ENCODE measurements at regions not wholly inside any gene's neighbourhood (a gene's known extent, or its start where the extent isn't known, plus 50 kb on each side); places are given as distances from the start of the nearest gene placed in this dataset.

- Histone ChIP-seq H3K27me3 (no peaks in the 10 kb centered on the region), H3K9me3 (no peaks in the 10 kb centered on the region), H3K4me1 (no peaks in the 10 kb centered on the region), H3K4me3 (ENCODE audit: low read depth, low read length) (no peak overlapping the region), H3K36me3 (no peaks in the 10 kb centered on the region)
- DNase-seq = no peak
- no peak for TF ChIP-seq CTCF (IDR thresholded peaks at IDR 0.05; ENCODE audit: low read depth, low read length)
These were observed 268.1 kb upstream of the RTL1 start for GRCh38 chr14:101171650-101172049.

GRCh38 chr14:101173698-101174521 lies 270.4 kb upstream of the RTL1 start:
- Histone ChIP-seq H3K4me3 (ENCODE audit: low read depth, low read length) (no peak overlapping the region), H3K36me3 (no peaks in the 10 kb centered on the region), H3K4me1 (no peaks in the 10 kb centered on the region), H3K27me3 (no peaks in the 10 kb centered on the region), H3K9me3 (no peaks in the 10 kb centered on the region)
- no peak for DNase-seq
- TF ChIP-seq CTCF (IDR thresholded peaks at IDR 0.05; ENCODE audit: low read depth, low read length) = no peak

GRCh38 chr14:101174522-101174838 lies 271.0 kb upstream of the RTL1 start:
- Histone ChIP-seq H3K36me3 (no peaks in the 10 kb centered on the region), H3K9me3 (no peaks in the 10 kb centered on the region), H3K4me1 (no peaks in the 10 kb centered on the region), H3K27me3 (no peaks in the 10 kb centered on the region), H3K4me3 (ENCODE audit: low read depth, low read length) (no peak overlapping the region)
- no peak for TF ChIP-seq CTCF (IDR thresholded peaks at IDR 0.05; ENCODE audit: low read depth, low read length)
- DNase-seq = no peak

GRCh38 chr14:101174980-101175606 lies 271.6 kb upstream of the RTL1 start:
- H3K4me1 ChIP-seq = no peaks in the 10 kb centered on the region
- no peak for DNase-seq
- H3K9me3 ChIP-seq = no peaks in the 10 kb centered on the region
- no peak for TF ChIP-seq CTCF (IDR thresholded peaks at IDR 0.05; ENCODE audit: low read depth, low read length)
- no peaks in the 10 kb centered on the region for H3K36me3 ChIP-seq
- no peaks in the 10 kb centered on the region for H3K27me3 ChIP-seq
- H3K4me3 ChIP-seq (ENCODE audit: low read depth, low read length) = no peak overlapping the region

GRCh38 chr14:101175731-101176534 lies 272.4 kb upstream of the RTL1 start:
- Histone ChIP-seq H3K4me3 (ENCODE audit: low read depth, low read length) (no peak overlapping the region), H3K9me3 (no peaks in the 10 kb centered on the region), H3K27me3 (no peaks in the 10 kb centered on the region), H3K36me3 (no peaks in the 10 kb centered on the region), H3K4me1 (no peaks in the 10 kb centered on the region)
- no peak for TF ChIP-seq CTCF (IDR thresholded peaks at IDR 0.05; ENCODE audit: low read depth, low read length)
- DNase-seq = no peak

Data from BE2C (cell line).